A204.1 (cell line): ENCODE measurements at regions not wholly inside any gene's neighbourhood (a gene's known extent, or its start where the extent isn't known, plus 50 kb on each side); places are given as distances from the start of the nearest gene placed in this dataset.
"Not testable (repeated sequence)": the region's sequence is repeated elsewhere in the genome, so short reads cannot be mapped to it uniquely, and the experiment has no call there.

Source experiments
- FAIRE-seq: peaks from 2 replicates; lab custom pipeline; 2012; peaks lifted over from hg19 to GRCh38; lab: Jason Lieb, UNC

GRCh38 chr3:86887876-86888275 is 103.1 kb downstream of the VGLL3 start:
- peak; percentile 27 for FAIRE-seq

DNA sequence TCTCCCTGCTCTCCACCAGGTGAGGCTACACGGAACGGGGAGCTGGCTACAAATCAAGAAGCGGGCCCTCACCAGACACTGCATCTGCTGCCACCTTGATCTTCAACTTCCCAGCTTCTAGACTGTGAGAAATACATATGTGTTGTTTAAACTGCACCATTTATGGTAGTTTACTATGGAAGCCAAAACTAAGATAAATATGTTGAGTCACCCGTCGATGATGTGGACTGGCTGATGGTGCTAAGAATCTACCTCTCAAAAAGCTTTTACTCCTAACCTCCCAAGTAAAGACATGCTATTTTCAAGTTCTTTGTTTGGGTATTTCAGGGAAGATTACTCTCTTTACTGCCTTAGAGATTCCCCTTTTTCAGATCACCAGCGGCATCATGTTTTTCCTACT is 110.9 kb downstream of the VGLL3 start:
- FAIRE-seq: no peak

DNA sequence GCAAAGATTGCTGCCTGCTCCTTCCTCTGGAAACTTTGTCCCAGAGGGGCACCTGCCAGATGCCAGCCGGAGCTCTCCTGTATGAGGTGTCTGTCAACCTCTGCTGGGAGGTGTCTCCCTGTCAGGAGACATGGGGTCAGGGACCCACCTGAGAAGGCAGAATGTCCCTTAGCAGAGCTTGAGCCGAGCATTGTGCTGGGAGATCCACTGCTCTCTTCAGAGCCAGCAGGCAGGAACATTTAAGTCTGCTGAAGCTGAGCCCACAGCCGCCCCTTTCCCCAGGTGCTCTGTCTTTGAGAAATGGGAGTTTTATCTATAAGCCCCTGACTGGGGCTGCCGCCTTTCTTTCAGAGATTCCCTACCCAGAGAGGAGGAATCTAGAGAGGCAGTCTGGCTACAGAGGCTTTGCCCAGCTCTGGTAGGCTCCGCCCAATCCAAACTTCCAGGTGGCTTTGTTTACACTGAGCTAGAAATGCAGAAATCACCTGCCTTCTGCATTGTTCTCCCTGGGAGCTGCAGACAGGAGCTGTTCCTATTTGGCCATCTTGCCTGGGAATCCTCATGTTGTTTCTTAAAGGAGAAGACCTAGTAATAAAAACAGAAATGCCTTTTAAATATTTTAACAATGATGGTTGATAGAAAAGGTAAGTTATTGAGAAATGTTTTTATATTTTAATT is 114.3 kb downstream of the VGLL3 start:
- FAIRE-seq: not testable (repeated sequence)

DNA sequence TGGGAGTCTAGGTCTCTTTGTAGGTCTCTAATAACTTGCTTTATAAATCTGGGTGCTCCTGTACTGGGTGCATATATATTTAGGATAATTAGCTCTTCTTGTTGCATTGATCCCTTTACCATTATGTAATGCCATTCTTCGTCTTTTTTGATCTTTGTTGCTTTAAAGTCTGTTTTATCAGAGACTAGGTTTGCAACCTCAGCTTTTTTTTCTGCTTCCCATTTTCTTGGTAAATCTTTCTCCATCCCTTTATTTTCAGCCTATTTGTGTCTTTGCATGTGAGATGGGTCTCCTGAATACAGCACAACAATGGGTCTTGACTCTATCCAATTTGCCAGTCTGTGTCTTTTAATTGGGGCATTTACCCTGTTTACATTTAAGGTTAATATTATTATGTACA is 116.2 kb downstream of the VGLL3 start:
- FAIRE-seq: not testable (repeated sequence)

DNA sequence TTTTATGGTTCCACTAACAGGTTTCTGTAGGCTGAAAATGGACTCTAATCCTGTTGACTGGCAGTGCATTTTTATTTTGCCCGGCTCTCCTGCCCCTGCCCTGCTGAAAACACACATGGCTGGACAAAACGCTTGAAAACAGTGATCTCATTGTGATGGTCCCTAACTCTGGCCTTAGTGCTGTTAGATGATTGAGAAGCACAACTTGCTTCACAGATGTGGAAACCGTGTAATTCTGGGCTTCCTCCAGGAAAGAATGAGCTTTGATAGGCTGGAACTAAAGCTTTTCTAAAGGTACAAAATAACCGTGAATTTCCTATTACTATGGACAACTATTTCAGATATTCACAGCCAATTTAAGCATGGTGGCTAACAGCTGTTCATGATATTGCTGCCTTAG is 121.4 kb downstream of the VGLL3 start:
- FAIRE-seq: no peak

DNA sequence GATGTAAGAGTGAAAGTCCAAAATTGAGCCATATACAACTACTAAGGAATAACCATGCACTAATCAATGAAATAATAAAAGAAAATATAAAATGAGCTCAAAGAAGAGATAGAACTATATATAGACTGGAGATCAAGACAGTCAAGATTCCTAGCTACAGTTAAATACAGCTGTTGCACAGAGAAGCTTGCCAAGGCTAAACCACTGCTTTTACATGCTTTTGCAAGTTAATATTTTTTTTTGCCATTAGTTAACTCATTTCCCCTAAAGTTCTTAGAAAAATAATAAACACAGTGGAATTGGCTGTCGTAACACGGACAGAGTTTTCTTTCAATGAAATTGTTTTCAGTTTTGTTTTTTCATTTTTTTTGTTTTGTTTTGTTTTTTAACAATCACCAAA is 123.0 kb downstream of the VGLL3 start:
- no peak for FAIRE-seq

DNA sequence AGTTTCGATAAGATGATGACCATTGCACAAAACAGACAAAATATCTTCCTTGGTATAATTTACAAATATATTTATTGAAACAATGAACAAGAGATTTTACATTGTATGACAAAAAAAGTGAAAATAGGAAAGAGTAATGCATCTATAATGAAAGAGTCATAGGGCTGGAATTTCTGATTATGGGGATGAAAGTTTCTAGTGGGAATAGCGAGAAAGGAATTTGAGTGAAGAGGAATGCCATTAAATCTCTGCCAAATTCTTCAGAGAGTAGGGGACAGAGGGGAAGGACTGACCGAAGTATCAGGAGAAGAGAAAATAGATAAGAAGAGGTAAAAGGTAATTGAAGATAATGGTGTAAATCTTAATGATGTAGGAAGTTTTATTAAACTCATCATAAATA is 125.4 kb downstream of the VGLL3 start:
- FAIRE-seq: no peak

DNA sequence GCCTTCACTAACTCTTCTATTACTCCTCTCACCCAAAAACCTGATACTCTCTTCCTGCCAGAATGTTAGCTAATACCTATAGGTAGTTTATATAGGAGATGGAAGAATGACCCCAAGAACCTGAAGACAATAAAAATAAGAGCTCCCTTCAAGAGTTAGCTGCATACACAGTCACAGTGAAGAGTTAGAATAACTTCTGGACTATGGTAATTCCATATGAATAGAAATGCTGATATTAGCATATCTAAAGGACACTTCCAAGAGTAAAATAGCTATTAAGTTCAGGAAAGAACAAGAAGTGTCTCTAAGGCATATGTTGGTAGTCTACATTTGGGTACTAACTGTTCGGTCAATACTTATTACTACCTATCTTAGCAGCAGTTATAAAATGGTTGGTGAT is 134.2 kb downstream of the VGLL3 start:
- no peak for FAIRE-seq

GRCh38 chr3:86849991-86850390 is 141.0 kb downstream of the VGLL3 start:
- no peak for FAIRE-seq

GRCh38 chr3:86845726-86846125 is 145.2 kb downstream of the VGLL3 start:
- FAIRE-seq: no peak

GRCh38 chr3:86838927-86839326 is 152.0 kb downstream of the VGLL3 start:
- no peak for FAIRE-seq

DNA sequence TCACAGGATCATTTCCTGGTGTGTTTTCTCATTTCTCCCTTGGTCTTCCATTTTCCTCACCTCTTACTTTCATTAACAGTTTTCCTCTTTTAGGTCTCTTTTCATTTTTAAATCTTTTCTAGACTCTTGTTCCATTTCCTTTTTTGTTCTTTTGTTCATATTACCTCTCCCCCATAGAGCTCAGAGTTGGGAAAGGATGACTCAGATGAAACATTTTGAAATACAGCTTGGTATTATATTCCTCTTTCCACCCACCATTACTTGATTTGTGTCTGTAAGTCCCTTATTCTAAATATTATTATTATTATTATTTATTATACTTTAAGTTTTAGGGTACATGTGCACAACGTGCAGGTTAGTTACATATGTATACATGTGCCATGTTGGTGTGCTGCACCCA is 153.1 kb downstream of the VGLL3 start:
- FAIRE-seq: no peak

- FAIRE-seq: no peak
Measured at GRCh38 chr3:86830566-86830965, 160.4 kb downstream of the VGLL3 start.

- no peak for FAIRE-seq
Measured at GRCh38 chr3:86828751-86829150, 162.2 kb downstream of the VGLL3 start.

GRCh38 chr3:86827582-86827981 is 163.4 kb downstream of the VGLL3 start:
- not testable (repeated sequence) for FAIRE-seq

DNA sequence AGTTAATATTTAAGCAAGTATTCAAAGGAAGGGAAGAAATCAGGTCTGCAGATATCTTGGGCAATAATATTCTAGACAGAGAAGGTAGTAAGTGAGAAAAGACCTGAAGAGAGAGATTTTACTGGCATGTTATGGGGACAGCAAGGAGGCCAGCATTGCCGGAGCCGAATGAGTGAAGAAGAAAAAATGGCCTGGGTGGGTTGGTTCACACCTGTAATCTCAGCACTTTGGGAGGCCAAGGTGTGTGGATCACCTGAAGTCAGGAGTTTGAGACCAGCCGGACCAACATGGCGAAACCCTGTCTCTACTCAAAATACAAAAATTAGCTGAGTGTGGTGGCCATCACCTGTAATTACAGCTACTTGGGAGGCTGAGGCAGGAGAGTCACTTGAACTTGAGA is 164.7 kb downstream of the VGLL3 start:
- FAIRE-seq: no peak

DNA sequence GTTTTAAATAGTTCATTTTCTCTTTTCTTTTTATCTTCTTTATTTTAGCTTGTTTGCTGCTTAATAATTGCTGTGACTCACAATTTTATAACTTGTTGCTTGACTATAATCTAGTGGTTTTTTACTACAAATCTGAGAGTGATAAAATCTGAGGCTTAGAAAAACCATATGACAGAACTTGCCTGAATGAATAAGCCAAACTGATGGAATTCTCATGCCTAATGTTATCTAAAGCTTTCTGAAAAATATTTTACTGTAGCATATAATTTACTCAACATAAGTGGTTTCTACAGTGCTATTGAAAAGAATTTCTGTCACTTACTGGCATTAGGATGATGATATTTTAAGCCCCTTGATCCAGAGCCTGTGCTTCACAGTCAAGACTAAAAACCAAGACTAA is 175.1 kb downstream of the VGLL3 start:
- no peak for FAIRE-seq

DNA sequence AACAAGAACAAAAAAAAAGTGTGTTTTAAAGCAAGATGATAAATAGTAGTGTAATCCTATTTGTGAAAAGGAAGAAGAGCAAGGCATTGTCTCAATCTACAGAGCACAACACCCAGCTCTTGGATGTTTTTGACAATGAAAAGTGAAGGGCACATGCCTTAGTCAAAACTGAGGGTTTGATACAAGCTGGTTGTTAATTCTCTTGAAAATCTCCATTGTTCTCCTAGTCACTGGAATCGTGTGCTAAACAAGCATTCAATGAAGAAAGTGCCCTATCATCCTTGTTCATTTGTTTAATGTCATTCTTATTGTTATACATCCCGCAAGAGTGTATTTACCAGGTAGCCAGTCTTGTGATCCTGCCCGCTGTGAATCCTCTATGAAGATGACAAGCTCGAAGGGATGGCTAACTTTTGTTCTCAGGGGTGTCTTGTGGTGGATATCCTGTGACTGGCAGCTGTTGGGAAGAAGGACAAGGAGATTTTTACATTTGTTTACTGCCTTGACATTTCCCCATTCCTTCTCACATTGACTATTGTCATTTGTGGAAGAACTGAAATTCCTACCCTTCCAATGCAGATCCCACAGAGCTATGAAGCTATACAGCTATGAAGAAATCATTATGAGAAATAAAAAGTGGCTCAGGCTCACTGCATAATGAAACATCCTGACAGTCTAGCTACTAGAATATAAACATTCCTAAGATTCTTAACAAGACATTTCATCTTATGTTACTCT is 175.9 kb downstream of the VGLL3 start:
- FAIRE-seq: no peak

GRCh38 chr3:86814321-86814720 is 176.6 kb downstream of the VGLL3 start:
- FAIRE-seq: no peak

DNA sequence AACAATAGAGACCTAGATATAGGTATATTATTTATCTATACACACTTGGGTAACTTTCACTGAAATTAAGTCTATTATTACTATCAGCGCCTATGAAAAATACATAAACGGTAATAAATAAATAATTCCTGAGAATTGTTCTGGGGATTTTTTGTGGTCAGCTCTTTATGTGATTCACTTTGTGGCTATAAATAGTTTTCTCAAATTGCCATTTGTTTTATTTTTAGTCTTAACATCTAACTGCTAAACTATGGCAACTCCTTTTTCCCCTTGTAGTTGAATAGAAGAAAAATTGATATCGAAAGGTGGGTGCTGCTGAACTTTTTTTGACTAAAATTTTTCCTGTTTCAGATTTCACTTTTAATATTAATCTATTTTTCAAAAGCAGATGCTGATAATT is 189.0 kb downstream of the VGLL3 start:
- no peak for FAIRE-seq

DNA sequence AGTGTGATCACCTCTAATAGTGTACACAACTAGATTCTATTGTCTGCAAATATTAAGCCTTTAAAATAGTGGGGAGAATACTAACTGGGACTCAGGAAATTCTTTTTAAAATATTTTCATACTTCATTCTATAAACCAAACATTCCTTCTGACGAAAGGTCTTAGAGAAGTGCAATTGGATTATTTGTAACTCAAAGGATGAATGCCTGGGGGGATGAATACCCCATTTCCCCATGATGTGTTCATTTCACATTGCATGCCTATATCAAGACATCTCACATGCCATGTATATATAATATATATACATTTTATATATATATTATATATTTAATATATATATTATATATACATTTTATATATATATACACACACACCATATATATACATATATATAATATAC is 189.9 kb downstream of the VGLL3 start:
- FAIRE-seq: no peak

DNA sequence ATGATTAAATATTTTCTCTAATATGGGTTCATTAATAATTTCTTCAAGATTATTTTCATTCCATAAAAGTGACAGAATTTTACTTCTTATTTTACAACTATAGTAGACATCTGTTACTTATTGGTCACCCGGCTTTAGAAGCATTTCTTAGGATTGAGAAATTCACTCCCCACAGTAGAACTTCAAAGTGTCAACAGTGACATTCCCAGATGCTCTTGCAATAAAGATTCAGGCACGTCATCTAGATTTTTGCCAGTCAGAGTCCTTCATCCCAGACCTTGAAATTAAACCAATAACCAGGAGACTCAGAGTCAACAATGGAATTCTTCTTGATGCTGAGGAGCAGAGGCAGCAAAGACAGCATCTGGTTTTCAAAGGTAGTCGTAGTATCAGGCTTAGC is 190.8 kb downstream of the VGLL3 start:
- FAIRE-seq: no peak

DNA sequence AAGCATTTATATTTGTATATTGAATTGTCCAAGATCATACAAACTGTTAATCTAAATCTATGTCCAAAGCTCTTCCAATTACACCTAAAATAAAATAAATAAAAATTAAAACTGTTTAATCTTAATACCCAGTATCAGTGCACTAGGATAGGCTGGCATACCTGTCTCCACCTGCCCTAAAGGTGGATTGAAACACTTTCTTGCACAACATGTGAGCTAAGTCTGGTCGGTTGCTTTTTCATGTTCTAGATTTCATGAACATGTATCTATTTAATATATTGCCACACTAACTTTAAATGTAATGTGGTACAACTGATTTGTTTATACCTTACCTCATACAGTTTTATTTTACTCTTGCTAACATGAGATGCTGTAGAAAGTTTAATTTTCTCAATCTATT is 193.0 kb downstream of the VGLL3 start:
- no peak for FAIRE-seq

DNA sequence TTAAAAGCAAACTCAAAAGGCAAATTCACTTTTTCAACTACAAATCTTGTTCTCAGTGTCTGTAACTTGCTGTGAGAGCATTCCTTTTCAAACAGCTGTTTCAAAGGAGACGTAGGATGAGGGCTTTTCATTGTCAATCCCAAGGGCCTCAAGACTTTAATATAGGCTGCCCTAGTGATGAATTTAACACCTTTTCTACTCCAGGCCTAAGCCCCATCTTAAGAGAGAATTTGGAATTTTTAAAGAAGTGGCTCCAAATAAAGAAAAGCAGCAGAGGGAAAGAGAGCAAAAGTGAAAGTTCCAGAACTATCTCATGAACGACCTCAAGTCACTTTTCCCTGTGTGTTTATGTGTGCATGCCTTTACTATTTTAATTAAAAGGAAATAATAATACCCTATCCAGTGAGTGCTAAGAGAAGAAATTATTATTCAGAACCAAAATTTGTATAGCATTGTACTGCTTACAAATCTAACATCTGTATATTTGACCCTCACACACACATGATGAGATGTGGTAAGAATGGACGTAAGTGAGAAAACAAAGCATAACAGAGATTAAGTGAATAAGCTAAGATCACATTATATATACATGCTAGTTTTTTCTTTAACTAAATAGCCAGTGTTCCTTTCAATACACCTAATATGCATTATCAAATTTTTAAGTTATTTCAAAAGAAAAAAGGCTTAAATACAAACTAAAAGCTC is 196.4 kb downstream of the VGLL3 start:
- FAIRE-seq: no peak
